Superior temporal gyrus (tissue), 1 donor: ENCODE measurements at regions not wholly inside any gene's neighbourhood (a gene's known extent, or its start where the extent isn't known, plus 50 kb on each side); places are given as distances from the start of the nearest gene placed in this dataset.
"Not testable (repeated sequence)": the region's sequence is repeated elsewhere in the genome, so short reads cannot be mapped to it uniquely, and the experiment has no call there.

Experiments
- DNase-seq: peaks from one replicate; pipeline ENCODE4 v3.0.0-alpha.2; 2016; ENCODE audit errors: extremely low spot score

- no peak for DNase-seq
Measured at GRCh38 chr9:124125651-124125977, 114.0 kb downstream of the LHX2 start.

DNA sequence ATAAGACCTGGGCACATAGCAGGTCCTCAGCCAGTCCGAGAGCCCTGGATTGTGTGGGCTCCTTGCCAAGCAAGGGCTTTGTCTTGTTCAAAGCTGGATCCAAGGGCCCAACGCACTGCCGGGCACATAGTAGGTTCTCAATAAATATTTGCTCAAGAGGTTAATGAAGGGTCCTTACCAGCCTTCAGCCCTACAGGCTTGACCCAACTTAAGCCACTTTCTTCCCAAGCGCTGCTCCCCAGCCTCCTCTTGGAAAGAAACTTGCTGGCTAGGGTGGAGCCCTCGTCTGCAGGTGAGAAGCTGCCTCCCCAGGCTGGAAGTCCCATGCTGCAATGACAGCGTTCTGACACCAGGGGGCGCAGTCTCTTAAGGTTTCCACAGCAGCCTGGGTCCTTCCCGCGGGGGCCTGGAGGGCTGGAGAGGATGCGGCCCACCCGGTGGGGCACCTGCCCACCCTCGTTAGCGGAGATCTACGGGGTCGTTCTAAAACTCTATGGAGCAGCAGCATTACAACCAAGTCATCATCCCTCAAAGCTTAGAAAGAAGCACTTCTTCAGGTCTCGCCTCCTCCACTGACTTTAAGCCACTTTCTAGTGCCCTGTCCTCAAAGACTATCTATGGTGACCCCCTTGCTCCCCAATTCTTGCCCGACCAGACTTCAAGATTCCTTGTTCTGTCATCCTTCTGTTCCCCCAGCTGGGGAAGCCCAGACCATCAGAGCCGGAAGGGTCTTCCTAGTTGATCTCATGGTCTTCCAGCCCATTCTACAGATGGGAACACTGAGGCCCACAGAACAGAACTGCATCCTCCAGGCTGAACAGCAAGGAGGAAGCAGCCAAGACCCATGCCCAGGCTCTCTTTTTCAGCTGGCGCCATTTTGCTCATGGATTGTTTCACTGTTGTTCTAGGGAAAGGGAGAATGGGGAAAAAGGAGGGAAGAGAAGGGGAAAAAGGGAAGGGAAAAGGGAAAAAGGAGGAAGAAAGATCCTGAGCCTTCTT is 115.4 kb downstream of the LHX2 start:
- DNase-seq = peak; percentile 75

- DNase-seq = no peak
Measured at GRCh38 chr9:124128568-124129166, 117.1 kb downstream of the LHX2 start.

DNA sequence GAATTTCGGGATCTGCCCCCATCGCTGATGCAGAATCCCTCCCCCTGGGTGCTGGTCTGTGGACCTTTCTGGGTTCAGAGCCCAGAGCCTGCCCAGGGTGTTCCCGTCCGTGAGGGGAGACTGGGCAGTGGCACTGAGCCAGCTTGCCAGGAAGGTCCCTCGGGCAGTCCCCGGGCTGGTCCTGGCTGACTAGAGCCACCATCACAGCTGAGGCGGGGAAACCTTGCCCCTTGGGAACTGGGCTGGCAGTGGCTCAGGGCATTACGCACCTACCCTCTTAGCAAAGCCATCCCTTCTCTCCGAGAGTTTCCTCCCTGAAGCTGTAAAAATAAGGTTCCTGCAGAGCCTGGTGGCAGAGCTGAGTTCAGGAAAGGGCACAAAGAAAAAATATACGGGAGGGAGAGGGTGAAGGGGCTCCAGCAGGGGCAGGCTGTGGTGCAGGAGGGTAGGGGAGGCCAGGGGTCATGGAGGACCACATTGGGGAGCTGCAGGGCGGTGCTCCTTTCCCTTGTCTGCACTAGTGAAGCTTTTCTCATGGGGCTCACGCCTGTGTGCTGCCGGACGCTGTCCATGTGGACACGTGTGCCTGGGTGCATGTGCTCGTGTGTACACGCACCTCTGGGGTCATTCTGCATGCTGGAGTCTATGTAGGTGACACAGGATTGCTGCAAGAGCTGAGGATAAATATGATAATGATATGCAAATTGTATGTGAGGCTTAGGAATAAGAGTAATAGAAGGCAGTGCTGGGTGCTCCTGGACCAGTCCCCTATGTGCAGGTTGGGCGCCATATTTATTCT is 118.9 kb downstream of the LHX2 start:
- DNase-seq = no peak

GRCh38 chr9:124131518-124131917 is 120.0 kb downstream of the LHX2 start:
- DNase-seq = not testable (repeated sequence)

DNA sequence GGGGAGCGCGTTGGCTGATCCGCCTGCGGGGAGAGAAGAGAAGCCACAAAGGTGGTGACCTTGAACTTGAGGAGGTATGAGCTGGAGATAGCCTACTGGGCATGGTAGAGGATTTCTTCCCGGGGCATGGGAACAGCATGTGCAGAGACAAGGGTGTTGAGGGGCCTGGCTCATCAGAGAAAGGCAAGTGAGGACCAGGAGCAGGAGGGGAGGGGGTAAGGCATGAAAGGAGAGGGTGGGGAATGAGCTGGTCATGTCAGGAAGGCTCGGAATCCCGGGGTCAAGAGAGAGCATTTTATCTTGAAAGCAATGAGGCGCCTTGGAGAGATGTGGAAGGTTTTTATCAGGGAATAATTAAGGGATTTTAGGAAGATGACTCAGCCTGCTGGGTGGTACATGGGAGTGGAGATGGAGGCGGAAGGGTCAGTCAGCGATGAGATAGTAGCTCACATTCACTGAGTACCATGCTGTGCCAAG is 121.1 kb downstream of the LHX2 start:
- no peak for DNase-seq

GRCh38 chr9:124133727-124134126 is 122.2 kb downstream of the LHX2 start:
- peak; percentile 60 for DNase-seq

- DNase-seq = no peak
Measured at GRCh38 chr9:124134526-124134925, 123.0 kb downstream of the LHX2 start.

DNA sequence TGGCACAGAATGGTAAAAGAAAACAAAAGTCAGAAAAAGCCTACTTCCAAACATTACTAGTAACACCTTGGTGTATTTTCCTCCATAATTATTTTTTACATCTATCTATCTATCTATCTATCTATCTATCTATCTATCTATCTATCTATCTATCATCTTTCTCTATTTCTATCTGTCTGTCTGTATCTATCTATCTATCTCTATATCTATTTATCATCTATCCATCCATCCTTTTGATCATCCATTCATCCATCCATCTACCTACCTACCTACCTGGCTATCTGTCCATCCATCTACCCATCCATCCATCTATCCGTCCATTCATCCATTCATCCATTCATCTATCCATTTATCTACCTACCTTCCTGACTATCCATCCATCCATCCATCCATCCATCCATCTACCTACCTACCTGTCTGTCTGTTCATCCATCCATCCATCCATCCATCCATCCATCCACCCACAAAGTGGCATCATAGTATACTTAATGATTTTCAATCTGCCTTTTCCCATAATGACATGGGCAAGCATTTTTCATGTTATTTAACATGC is 121.9 kb upstream of the NEK6 start:
- DNase-seq = no peak

- no peak for DNase-seq
Measured at GRCh38 chr9:124137009-124137943, 120.5 kb upstream of the NEK6 start.

DNA sequence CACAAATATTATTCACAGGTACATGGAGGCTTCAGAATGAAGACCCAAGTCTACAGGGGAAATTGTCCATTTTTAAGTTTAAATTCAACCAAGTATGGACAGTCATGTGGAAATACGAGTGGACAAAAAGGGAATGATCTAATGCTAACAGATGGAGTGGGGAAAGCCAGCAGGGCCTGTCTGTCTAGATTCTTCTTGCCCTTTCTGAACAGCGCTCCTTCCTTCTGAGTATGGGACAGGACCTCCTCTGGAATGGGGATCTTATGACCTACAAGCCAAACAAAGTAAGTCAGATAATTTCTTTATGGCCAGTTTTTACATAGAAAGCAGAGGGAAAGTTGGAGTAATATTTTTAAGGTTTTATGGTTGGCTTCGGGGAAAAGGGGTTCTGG is 119.8 kb upstream of the NEK6 start:
- no peak for DNase-seq

DNA sequence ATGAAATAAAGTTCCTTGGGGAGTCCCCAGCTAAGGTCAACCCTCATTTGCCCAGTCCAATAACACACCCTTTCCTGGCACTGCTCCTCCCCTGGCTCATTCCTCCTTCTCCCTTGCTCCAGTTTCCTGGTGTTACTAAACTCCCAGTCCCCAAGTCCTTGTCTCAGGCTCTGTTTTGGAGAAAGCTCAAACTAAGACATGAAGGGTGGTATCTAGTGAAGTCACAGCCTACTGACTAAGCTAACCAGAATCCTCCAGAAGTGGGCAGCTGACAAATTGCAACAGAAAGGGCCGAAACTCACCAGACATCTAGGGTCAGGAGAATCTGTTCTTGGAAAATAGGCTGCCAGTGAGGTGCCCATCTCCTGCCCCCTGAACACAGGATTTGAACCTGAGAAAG is 118.7 kb upstream of the NEK6 start:
- DNase-seq = no peak

GRCh38 chr9:124140941-124141568 is 116.7 kb upstream of the NEK6 start:
- no peak for DNase-seq

DNA sequence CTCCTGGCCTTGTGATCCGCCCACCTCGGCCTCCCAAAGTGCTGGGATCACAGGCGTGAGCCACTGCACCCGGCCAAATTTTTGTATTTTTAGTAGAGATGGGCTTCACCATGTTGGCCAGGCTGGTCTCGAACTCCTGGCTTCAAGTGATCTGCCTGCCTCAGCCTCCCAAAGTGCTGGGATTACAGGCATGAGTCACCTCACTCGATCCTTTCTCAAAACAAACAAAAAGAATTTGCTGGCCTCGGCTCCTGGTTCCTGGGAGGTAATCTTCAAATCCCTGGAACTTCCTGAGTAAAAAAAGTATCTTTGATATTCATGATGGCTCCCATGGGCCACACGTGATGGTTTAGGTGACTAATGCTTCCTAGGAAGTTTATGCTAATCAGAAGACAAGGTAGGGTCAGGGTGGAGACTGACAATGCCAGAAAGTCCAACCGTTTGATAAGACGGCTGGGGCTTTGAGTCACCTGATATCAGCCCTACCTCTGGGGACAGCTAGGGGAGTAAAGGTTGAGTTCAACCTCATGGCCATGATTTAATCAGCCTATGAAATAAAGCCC is 113.1 kb upstream of the NEK6 start:
- DNase-seq = not testable (repeated sequence)

- DNase-seq = no peak
Measured at GRCh38 chr9:124146031-124146561, 111.7 kb upstream of the NEK6 start.

GRCh38 chr9:124149992-124150391 is 107.8 kb upstream of the NEK6 start:
- DNase-seq = no peak

- peak; percentile 22 for DNase-seq
Measured at GRCh38 chr9:124163760-124164255, 93.9 kb upstream of the NEK6 start.

- peak; percentile 24 for DNase-seq
Measured at GRCh38 chr9:124164811-124165210, 92.9 kb upstream of the NEK6 start.

DNA sequence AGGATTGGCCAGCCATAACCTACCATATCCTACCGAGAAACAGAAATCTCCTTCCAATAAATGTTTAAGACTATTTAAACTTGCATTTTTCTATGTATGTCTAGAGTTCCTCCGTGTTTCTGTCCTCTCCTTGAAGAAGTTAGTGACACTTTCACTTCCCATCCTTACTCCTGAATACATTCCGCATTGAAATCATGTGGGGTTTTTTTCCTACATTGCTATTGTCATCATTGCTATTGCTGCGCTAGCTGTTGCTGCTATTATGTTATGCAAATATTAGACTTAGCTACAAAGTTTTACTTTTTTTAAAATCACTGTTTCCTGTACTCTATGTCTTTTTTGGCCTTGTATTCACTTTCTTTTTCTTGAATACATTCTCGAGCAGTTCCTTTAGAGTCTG is 83.3 kb upstream of the NEK6 start:
- DNase-seq = no peak

DNA sequence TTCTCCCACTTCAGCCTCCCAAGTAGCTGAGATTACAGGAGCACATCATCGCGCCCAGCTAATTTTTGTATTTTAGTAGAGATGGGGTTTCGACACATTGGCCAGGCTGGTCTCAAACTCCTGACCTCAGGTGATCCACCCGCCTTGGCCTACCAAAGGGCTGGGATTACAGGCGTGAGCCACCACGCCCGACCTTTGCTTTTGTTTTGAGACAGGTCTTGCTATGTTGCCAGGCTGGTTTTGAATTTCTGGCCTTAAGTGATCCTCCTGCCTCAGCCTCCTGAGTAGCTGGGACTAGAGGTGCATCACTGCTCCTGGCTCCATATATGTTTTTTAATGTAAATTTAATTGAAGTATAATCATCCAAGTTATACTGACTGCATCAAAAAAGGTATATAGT is 80.2 kb upstream of the NEK6 start:
- DNase-seq = not testable (repeated sequence)
